ENCODE measurements at regions not wholly inside any gene's neighbourhood (a gene's known extent, or its start where the extent isn't known, plus 50 kb on each side); places are given as distances from the start of the nearest gene placed in this dataset.

- H3K4me3 ChIP-seq (ENCODE audit: control insufficient read depth, low read depth, low read length): no peak overlapping the region
Measured at GRCh38 chr9:86470326-86470725, 116.1 kb upstream of the TUT7 start.

GRCh38 chr9:86469476-86470250 is 115.5 kb upstream of the TUT7 start:
- no peak for DNase-seq (ENCODE audit: low read depth)
- no peak for TF ChIP-seq CTCF (conservative IDR thresholded peaks at IDR 0.05; ENCODE audit: control insufficient read depth, insufficient read depth, low read depth, low read length)
- no peak overlapping the region for H3K4me3 ChIP-seq (ENCODE audit: control insufficient read depth, low read depth, low read length)

More at GRCh38 chr9:86470326-86470725, 116.1 kb upstream of the TUT7 start:
- TF ChIP-seq CTCF (conservative IDR thresholded peaks at IDR 0.05; ENCODE audit: control insufficient read depth, insufficient read depth, low read depth, low read length): no peak
- DNase-seq (ENCODE audit: low read depth): peak; percentile 27

- TF ChIP-seq CTCF (conservative IDR thresholded peaks at IDR 0.05; ENCODE audit: control insufficient read depth, insufficient read depth, low read depth, low read length): no peak
- no peak for DNase-seq (ENCODE audit: low read depth)
Measured at GRCh38 chr9:86464242-86464641, 110.0 kb upstream of the TUT7 start.

GRCh38 chr9:86460216-86461002 is 106.2 kb upstream of the TUT7 start:
- DNase-seq (ENCODE audit: low read depth): peak; percentile 31
- no peak overlapping the region for H3K4me3 ChIP-seq (ENCODE audit: control insufficient read depth, low read depth, low read length)

More at GRCh38 chr9:86464242-86464641, 110.0 kb upstream of the TUT7 start:
- no peak overlapping the region for H3K4me3 ChIP-seq (ENCODE audit: control insufficient read depth, low read depth, low read length)

GRCh38 chr9:86459599-86460155 is 105.5 kb upstream of the TUT7 start:
- no peak for TF ChIP-seq CTCF (conservative IDR thresholded peaks at IDR 0.05; ENCODE audit: control insufficient read depth, insufficient read depth, low read depth, low read length)
- no peak for DNase-seq (ENCODE audit: low read depth)

More at GRCh38 chr9:86460216-86461002, 106.2 kb upstream of the TUT7 start:
- TF ChIP-seq CTCF (conservative IDR thresholded peaks at IDR 0.05; ENCODE audit: control insufficient read depth, insufficient read depth, low read depth, low read length): no peak

GRCh38 chr9:86459191-86459590 is 105.0 kb upstream of the TUT7 start:
- no peak for TF ChIP-seq CTCF (conservative IDR thresholded peaks at IDR 0.05; ENCODE audit: control insufficient read depth, insufficient read depth, low read depth, low read length)
- H3K4me3 ChIP-seq (ENCODE audit: control insufficient read depth, low read depth, low read length): no peak overlapping the region
- no peak for DNase-seq (ENCODE audit: low read depth)

More at GRCh38 chr9:86459599-86460155, 105.5 kb upstream of the TUT7 start:
- H3K4me3 ChIP-seq (ENCODE audit: control insufficient read depth, low read depth, low read length): no peak overlapping the region
